ENCODE measurements at regions not wholly inside any gene's neighbourhood (a gene's known extent, or its start where the extent isn't known, plus 50 kb on each side); places are given as distances from the start of the nearest gene placed in this dataset.

DNA sequence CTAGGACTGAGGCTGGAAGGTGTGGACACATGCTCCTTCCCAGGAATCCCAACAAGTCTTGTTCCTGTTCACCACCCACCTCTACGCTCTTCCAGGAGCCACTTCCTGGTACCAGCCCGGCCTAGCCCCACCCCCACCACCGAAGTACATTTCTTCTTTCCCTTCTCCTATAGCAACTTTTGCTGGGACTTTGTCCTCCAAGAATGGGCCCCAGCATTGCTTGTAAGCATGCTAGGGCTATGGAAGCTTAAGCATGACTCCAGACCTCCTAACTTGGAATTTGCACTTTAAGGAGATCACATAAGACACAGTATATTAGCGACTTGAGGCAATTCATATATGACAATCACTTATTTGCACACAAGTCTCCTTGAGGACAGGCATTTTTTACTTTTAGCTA, 462.0 kb upstream of the ARID1B start:
- no peak for DNase-seq
- no peaks in the 10 kb centered on the region for H3K9me3 Mint-ChIP-seq (ENCODE audit: unreplicated experiment)
- no peak overlapping the region for H3K4me3 Mint-ChIP-seq (ENCODE audit: unreplicated experiment)
- H3K4me1 Mint-ChIP-seq (ENCODE audit: low read depth, unreplicated experiment), result no peaks in the 10 kb centered on the region
- H3K36me3 Mint-ChIP-seq (ENCODE audit: unreplicated experiment), result no peaks in the 10 kb centered on the region
- no peak overlapping the region for H3K27ac Mint-ChIP-seq (ENCODE audit: unreplicated experiment)
- H3K27me3 Mint-ChIP-seq (ENCODE audit: unreplicated experiment), result no peaks in the 10 kb centered on the region
- no peak for TF ChIP-seq CTCF (IDR thresholded peaks at IDR 0.05; ENCODE audit: partially characterized antibody, unreplicated experiment)

GRCh38 chr6:156313037-156313436, 464.1 kb upstream of the ARID1B start:
- TF ChIP-seq CTCF (IDR thresholded peaks at IDR 0.05; ENCODE audit: partially characterized antibody, unreplicated experiment), result no peak
- Mint-ChIP-seq H3K27ac (ENCODE audit: unreplicated experiment) (no peak overlapping the region), H3K9me3 (ENCODE audit: unreplicated experiment) (no peaks in the 10 kb centered on the region), H3K4me1 (ENCODE audit: low read depth, unreplicated experiment) (no peaks in the 10 kb centered on the region), H3K36me3 (ENCODE audit: unreplicated experiment) (no peaks in the 10 kb centered on the region), H3K27me3 (ENCODE audit: unreplicated experiment) (no peaks in the 10 kb centered on the region), H3K4me3 (ENCODE audit: unreplicated experiment) (no peak overlapping the region)
- DNase-seq, result no peak

DNA sequence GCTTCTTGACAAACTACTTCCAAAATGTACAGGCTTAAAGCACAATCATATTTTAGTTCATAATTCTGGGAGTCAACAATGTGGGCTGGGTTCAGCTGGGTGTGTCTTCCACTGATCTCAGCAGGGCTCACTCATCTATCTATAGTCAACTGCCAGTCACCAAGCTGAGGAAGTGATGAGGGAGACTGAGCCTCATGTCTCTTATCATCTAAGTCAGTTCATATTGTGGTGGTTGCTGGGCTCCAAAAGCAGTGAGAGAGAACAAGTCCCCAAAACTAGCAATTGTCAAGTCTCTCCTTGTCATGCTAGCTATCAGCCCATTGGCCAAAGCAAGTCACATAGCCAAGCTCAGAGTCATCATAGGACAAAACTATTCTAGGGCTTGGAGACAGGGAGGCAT, 465.9 kb upstream of the ARID1B start:
- no peaks in the 10 kb centered on the region for H3K36me3 Mint-ChIP-seq (ENCODE audit: unreplicated experiment)
- no peak for TF ChIP-seq CTCF (IDR thresholded peaks at IDR 0.05; ENCODE audit: partially characterized antibody, unreplicated experiment)
- no peak overlapping the region for H3K27ac Mint-ChIP-seq (ENCODE audit: unreplicated experiment)
- H3K27me3 Mint-ChIP-seq (ENCODE audit: unreplicated experiment), result no peaks in the 10 kb centered on the region
- no peaks in the 10 kb centered on the region for H3K9me3 Mint-ChIP-seq (ENCODE audit: unreplicated experiment)
- no peak overlapping the region for H3K4me3 Mint-ChIP-seq (ENCODE audit: unreplicated experiment)
- no peak for DNase-seq
- no peaks in the 10 kb centered on the region for H3K4me1 Mint-ChIP-seq (ENCODE audit: low read depth, unreplicated experiment)

DNA sequence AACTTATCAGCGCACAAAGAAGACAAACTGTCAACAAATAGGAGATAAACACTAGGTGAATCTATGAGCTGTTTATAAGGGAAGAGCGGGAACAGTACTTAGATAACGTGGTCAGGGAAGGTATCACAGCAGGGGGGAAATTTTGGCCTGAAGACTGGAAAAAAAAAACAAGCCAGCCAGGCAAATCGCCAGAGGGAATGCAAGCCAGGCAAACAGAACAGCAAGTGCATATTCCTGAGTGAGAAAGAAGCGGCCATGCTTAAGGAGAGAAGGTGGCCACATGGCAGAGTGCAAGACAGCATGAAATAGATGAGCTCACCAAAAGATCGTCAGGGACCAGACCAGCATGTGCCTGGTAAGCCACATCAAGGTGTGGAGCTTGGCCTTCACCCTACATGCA, 466.5 kb upstream of the ARID1B start:
- Mint-ChIP-seq H3K4me1 (ENCODE audit: low read depth, unreplicated experiment) (no peaks in the 10 kb centered on the region), H3K36me3 (ENCODE audit: unreplicated experiment) (no peaks in the 10 kb centered on the region), H3K27me3 (ENCODE audit: unreplicated experiment) (no peaks in the 10 kb centered on the region), H3K9me3 (ENCODE audit: unreplicated experiment) (no peaks in the 10 kb centered on the region), H3K27ac (ENCODE audit: unreplicated experiment) (no peak overlapping the region), H3K4me3 (ENCODE audit: unreplicated experiment) (no peak overlapping the region)
- TF ChIP-seq CTCF (IDR thresholded peaks at IDR 0.05; ENCODE audit: partially characterized antibody, unreplicated experiment), result no peak
- no peak for DNase-seq

DNA sequence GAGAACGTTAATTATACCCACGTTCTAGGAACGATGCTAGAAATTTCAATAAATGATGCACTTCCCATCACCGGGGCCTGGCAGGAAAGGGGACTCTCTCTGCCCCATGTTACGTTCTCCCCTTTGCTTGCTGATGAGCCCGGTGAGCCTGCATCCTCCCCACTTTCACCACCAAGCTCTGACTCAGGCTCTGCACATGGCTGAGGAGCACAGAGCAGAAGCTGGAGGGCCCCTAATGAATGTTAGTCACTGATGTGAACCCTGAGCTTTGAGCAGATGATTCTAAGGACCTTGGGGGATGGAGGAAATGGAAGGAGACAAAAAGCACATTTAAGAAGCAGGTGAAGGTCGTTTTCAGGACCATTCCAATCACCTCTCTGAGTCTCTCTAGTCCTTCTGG, 468.2 kb upstream of the ARID1B start:
- TF ChIP-seq CTCF (IDR thresholded peaks at IDR 0.05; ENCODE audit: partially characterized antibody, unreplicated experiment), result no peak
- Mint-ChIP-seq H3K36me3 (ENCODE audit: unreplicated experiment) (no peaks in the 10 kb centered on the region), H3K27me3 (ENCODE audit: unreplicated experiment) (no peaks in the 10 kb centered on the region), H3K4me3 (ENCODE audit: unreplicated experiment) (no peak overlapping the region), H3K9me3 (ENCODE audit: unreplicated experiment) (no peaks in the 10 kb centered on the region), H3K4me1 (ENCODE audit: low read depth, unreplicated experiment) (no peaks in the 10 kb centered on the region), H3K27ac (ENCODE audit: unreplicated experiment) (no peak overlapping the region)
- no peak for DNase-seq
